NCI-H2107 treated with DMSO at 0.1 percent for 48 hours (cell line): ENCODE measurements at regions not wholly inside any gene's neighbourhood (a gene's known extent, or its start where the extent isn't known, plus 50 kb on each side); places are given as distances from the start of the nearest gene placed in this dataset.

ENCODE experiments used
- DNase-seq: peaks from one replicate; lab custom pipeline; 2025; ENCODE audit not compliant: unreplicated experiment; lab: John Stamatoyannopoulos, UW

DNA sequence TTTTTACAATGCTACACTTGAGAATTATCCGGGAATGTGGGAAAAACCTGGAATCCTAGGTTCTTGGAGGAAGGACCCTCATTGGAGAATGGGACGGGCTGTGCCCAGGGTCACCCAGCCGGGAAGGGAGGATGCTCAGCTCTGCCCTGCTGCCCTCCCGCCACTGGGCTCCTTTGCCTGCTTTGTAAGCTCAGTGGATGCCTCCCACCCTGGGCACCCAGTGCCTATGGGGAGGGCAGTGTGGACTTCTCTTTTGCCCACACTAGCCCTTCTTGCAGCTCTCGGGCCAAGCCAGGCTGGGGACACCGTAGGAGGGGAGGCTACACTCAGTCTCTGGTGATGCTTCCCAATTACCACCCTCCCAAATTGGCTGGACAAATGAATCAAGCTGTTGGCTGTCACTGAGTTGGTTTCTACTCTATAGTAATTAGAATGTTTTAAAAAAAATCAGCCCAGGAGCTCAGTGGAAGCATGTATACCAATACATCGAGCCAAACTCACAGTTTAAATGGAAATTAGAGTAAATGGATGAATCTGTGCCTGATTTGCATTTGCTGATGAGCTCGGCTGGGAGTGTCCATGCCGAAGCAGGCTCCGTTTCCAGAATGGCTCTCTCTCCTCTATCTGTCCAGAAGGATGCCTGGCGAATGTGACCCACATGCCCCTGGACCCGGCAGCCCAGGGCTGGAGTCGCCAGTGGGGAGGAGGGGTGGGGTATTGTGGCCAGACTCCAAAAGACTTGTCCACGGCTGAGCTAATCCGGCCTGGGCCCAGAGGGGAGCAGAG lies 317.0 kb downstream of the CTTN start:
- DNase-seq: no peak

DNA sequence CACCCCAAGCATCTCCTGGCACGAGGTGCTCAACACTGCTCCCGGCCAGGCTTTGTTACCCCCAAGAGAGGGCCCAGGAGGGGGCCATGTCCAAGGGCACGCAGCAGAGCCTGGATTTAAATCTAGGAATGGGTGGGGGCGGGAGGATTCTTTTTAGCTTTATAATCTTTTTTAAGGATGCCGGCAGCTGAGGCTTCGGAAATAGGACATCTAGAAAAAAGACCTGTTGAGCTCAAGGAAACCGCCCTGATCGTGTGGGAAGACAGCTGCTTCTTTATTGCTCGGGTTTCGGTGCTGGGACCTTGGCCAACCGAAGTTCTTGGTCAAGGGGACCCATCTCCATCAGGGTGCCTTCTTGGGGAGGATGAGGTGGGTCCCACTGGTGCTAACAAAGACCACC lies 317.9 kb downstream of the CTTN start:
- DNase-seq: no peak

DNA sequence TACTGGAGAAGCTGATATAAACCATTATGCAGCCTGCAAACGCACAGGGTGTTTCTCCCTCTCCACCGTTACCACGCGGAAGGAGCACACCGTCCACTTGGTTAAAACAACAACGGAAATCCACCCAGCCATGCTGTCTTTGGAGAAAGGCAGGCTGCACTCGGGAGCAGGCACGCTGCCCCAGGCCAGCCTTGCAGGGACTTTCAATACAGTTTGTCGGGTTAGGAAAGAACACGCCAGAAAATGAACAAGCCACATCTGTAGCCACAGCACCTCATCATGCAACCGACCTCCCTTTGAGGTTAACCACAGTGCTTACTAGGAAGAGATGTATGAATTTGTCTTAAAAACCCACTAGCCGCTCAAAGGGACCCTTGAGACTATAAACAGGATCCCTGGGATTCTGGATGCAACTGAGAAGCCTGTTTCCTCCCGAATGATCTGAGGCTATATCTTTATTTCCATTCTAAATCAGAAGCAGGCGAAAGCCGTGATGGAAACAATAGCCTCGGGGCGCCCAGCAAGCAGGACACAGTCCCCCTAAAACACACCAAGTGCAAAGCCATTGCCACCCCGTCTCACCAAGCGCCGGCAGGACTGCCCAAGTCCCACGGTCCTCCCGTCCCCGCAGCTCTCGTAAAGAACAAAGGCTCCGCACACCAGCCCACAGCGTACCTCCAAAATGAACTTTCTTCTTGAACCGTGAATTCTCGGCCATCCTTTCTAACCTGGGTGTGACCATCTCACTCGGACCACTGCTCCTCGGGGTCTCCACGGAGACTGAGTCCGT lies 318.9 kb downstream of the CTTN start:
- DNase-seq: peak; percentile 41

DNA sequence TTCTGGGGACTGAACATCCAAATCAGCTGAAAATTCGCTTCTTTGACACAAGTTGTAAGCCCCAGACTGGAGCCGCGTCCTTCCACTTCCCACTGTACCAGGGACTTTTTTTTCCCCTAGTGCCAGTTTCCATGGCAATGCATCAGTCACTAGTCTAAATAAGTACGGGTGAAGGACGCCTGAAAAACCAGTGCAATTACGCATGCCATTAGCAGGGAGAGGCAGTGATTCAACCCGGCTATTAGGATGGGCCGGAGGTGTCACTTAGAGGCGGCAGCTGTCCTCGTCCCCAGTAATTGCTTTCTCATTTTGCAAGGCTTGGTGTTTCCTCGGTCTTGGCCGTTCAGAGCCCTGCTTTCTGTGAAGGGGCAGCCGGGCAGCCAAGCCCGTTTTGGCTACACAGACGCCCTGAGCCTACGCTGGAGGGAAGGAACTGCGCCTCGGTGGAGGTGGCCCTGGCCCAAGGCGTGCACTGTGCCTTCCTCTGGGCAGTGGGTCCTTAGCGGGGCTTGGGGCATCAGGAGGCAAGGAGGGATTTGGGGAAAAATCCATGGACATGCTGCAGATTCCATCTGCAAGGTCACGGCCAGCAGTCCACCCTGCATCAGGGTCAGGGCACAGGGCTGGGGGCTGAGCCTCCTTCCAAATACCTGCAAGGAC lies 319.7 kb downstream of the CTTN start:
- no peak for DNase-seq

DNA sequence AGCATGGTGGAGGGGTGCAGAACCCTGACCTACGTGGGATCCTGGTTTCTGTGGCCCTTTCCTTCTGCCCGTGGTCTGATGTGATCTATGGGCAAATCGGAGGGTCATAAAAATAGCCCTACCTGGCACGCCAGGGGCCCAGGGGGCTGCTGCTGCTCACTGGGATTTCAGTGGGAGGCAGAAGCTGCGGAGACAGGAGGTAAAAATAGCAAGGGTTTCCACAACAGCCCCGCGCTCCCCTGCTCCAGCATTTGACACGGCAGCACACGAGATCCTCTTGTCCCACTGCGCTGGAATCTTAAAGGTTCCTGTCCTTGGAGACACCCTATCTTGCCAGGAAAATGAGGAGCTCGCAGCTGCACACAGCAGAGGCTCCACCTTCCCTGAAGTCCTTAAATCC lies 321.2 kb downstream of the CTTN start:
- no peak for DNase-seq

DNA sequence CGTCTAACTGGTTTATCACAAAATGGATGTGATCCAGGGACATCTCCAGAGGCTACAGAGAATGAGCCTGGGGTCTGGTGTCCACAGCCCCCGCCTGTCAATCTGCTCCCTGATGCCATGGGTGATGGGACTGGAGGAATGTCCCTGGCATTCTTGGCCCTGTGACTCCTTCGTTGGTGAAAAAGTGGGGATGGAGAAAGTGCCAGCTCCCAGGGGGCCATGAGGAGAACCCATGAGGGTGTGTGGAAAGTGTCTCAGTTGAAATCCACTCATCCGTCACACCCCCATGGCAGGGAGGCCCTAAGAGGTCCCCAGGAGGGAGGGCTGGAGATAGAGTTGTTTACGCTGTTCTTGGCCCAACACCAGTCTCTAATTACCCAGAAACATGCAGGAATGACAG lies 322.0 kb downstream of the CTTN start:
- no peak for DNase-seq

DNA sequence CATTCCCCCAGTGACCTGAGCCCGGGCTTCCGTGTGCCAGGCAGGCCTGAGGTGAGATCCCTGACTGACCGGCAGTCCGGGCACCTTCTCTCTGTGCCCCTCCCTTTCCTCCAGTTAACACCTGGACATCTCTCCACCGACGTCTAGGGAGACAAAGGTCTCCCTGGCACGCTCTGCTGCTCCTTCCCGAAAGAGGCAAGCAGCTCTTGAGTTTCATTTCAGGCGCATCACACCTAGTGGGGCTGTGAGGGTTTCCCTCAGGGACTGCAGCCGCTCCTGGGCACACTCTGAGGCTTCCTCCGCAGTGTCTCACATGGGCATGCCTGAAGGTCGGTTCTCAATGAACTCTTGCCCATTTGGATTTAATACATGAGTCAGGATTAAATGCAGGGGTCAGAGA lies 322.7 kb downstream of the CTTN start:
- peak; percentile 5 for DNase-seq

DNA sequence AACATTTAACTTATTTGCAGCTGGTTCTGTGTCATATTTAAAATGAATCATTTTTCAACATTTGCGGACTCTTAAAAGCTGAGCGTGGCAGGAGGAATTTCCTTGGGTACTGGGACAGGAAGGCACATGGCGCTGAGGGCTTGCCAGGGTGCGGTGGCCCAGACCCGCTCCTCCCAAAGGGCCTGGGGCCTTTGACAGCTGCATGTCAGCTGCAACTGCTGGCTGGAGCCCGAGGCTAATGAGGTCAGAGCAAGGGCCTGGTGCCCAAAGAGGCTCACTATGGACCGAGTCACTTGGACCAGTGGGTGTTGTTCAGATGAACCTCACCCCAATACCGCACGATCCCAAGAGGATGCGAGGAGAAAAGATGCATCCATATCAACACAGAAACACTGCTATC lies 326.9 kb downstream of the CTTN start:
- DNase-seq: no peak

DNA sequence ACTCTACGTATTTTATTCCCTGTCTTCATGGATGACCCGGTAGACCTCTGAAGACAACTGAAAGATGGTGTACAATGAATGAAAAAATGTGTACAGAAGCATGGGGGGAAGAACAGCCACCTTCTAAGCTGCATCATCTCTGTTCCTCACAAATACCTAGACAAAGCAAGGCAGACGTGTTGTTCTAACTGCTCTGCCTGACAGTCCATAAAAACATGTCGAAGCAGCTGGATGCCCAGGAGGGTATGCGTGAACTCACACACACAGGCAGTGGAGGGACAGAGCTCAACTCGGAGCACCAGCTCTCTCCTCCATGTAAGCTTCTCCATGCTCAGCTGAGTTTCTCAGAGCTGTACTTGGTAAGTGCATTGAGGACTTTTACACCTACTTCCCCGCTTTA lies 327.4 kb downstream of the CTTN start:
- no peak for DNase-seq

DNA sequence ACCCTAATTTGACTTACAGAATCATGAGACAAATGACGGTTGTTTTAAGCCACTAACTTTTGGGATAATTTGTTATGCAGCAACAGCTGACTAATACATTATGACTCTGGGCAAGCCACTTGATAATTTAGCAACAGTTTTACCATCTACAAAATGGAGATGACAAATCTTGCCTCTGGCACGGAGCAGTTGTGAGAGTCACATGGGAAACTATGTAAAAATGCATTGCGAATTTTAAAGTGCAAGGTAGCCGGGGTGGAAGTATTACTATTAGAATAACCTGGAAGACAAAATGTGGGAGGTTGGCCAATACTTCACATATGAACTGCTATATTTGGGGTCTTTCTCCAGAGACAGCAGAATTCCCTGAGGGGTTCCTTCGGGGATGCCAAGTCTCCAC lies 328.7 kb downstream of the CTTN start:
- DNase-seq: no peak

DNA sequence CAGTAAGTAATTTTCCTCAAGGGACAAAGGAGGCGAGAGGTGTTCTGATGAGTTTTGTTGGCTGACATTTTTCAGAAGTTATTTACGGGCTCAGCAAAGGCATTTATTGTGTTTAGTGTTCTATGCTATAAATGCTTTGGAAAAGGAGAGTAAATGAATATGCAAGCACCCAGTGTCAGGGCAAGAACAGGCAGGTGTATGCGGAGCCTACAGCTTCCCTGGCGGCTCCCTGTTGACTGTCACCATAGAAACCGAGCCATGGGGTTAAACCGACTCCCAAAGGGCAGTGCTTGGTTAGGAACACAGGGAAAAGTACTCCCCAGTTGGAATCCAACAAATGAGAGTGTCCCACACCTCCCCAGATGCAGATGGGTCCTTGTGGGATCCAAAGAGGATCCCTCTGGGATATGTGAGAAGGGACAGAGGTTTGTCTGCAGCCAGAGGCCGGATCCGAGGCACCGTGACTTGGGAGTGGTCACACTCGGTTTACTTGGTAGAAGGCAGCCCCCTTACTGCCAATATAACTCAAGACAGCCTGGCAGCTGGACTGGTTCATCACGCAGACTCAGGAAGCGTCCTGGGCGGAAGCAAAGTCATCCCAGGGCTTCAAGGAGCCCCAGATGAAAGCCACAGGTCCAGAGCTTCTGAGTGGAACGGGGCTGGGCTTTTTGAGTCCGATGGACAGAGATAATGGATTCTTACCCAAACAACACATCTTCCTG lies 329.7 kb downstream of the CTTN start:
- peak; percentile 71 for DNase-seq

DNA sequence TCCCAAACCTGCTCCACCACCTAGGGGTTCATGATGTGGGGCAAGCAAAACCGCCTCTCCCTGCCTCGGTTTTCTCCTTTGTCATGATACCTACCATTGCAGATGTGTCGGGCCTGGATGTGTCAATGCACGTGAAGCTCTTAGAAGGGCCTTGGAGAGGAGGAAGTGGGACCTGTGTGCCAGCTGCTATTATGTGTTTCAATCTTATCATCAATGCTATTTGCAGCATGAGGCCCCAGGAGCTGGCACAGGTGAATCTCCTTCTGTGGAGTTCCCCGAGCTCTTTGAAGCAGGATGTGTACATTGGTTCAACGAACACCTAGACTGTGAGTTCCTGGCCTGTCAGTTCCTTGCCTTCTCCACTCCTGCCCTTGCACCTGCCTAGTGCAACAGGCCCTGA lies 331.6 kb downstream of the CTTN start:
- DNase-seq: no peak

DNA sequence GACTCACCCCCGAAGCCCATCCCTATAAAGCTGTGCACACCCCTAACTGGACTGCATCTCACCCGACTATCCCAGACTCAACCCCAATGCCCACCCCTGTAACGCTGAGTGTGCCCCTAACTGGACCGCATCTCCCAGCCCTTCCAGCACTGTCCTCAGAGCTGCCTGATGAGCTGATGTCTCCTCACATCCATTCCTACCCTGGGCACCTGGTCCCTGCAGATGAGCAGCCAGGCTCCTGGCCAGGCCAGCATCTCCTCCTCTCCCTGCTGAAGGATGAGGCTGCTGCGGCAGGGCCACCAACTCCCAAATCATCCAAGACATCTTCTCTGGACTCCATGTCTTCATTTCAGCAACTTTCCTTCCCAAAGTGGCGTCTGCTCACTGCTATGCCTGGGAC lies 332.1 kb downstream of the CTTN start:
- DNase-seq: no peak

DNA sequence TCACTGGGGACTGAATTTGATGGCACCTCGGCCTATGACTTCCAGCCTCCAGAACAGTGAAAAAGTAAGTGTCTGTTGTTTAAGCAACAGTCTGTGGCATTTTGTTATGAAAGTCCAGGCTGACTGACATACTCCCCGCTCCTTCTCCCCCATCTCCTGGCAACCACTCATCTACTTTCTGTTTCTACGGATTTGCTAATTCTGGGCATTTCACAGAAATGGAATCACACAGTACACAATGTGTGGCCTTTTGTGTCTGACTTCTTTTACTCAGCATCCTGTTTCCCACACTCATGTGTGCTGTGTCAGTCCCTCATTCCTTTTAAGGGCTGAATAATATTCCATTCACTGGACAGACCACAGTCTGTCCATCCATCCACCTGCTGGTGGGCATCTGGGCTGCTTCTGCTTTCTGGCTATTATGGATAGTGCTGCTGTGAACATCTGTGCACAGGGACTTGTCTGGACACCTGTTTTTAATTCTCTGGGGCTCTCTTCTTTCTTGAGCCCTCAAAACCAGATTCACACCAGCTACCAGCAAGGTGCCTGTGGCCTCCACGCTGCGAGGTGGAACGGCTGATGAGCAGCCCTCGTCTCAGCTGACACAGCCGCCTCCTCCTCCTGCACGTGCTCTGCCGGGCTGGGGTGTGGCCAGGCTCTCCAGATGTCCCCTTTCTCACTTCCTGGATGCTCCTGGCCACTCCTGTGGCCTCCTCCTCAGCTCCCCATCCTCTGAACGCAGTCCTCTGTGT lies 333.1 kb downstream of the CTTN start:
- DNase-seq: no peak

DNA sequence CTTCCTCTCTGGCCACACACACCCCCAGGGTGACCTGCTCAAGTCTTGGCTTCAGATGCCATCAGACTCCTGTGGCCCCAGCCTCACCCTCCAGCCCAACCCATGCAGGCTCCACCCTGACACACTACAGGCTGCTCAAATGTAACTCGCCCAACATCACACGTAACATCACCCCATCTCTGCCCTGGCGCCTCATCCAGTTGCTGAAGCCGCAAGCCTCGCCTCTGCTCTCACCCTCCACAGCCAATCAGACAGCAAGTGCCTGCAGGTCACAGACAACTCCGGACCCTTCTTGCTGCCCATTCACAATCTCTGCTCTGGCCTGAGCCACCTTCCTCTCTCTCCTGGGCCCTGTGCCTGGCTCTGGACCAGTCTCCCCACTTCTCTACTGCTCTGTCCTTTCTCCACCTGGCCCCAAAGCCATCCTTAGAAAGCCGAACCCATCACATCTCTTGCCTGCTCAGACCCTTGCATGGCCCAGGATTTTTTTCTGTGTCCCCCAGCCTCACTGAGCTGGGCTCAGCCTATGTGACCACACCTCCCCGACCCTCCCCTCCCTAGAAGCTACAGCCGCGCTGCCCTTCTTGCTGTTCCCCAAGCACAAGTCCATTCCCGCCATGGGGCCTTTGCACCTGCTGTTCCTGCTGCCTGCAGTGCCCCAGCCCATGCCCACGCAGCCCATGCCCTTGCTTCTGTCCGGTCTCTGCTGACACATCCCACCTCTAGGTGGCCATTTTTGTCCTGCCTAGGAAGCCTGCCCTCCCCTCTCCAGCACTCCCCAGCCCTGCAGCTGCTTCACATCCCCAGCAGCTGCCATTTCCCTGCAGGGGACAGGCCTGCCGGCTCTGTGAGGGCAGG lies 333.9 kb downstream of the CTTN start:
- DNase-seq: no peak

DNA sequence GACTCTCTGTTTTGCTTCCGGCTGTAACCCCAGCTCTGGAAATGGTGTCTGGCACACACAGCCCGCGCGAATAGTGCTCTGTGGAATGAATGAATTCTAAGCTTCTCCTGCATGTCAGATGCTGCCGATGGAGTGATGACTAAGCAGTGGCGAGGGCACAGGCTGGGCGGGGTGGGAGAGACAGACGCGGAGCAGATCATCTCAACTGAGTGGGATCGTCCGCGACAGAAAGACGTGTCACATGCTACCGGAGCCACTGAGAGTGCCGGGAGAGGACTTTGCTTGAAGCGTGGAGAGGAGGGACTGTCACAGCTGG lies 334.5 kb downstream of the CTTN start:
- no peak for DNase-seq

DNA sequence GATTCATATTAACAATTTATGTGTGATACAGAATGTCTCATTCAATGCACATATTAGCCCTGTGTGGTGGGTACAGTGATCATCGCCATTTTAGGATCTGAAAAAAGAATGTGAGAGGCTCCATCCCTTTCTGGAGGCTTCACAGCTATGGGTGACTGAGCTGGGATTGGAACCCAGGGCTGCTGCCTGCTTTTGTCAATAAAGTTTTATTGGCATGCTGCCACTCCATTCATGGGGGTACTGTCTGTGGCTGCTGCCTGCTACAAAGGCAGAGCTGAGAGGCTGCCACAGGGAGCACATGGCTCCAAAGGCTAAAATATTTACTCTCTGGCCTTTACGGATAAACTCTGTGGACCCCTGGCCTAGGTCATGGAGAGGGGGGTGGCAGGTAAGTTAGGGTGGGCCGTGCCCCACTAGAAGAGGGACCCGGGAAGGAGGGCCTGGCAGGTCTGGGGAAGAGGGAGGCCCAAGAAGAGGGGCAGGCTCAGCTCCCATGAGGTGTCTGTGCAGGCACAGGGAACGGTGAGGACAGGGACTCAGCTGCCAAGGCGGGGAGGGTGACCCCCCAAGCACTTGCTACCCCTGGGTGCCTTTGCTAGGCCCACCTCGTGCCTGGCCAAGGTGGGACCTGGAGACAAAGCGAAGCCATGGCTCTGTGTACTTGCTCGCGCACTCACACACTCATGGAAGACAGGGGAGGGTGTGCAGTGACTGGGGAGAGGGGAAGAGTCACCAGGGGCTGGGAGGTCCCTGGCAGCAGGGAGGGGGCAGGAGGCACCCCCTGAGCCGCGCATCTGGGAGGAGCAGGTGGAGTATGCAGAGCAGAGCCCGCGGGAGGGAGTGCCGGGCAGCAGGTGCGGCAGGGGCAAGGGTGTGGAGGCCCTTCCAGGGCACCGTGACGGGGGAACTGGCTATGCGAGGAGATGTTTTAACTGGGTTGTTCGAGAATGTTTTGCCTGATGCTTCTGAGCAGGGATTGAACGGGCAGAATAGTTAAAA lies 335.3 kb downstream of the CTTN start:
- DNase-seq: no peak

DNA sequence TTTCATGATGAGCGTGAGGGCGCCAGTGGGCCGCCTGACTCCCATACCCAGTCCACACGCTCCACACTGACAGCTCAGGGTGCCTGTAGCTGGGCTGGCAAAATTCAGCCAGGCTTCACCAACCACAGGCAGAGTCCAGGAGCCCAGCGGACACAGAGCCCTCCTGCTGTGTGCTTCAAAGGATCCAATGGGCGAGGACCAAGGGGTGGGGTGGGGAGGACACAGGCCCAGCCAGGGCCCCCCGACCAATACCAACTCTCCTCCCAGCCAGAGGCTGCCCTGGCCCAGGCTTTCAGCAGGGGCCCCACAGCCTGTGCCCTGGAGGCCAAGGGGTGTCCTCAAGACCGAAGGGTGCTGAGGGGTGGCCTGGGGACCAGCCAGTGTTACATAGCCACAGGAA lies 336.1 kb downstream of the CTTN start:
- no peak for DNase-seq

DNA sequence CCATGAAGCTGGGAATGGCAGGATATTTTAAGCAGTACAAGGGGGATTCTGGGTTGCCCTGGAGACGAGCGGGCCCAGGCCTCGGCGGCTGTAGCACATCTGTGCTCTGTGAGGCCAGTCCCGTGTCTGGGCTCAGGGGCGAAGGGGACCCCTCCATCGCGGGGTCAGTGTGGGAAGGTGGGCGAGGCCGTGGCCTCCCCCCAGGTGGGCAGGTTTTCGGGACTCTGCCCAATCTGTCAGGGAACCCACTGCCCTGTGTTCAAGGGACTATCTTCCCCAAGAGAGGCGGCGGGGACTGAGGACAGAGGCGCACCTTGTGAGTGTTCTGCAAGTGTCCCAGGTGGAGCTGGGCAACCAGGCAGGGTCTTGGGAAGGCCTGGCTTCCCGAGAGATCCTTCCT lies 336.6 kb downstream of the CTTN start:
- no peak for DNase-seq
